H9 (cell line): ENCODE measurements at regions not wholly inside any gene's neighbourhood (a gene's known extent, or its start where the extent isn't known, plus 50 kb on each side); places are given as distances from the start of the nearest gene placed in this dataset.
A peak's percentile ranks its signal among the peaks of the same experiment; 100 is the strongest.

Source experiments
- DNase-seq: peaks from one replicate; pipeline ENCODE4 v3.0.0-alpha.2; 2017
- H2AFZ ChIP-seq: one replicate; pipeline ENCODE4 v1.6.1; 2013; ENCODE audit warnings: mild to moderate bottlenecking, low read length, control low read depth, moderate library complexity
- H2AK5ac ChIP-seq: 2 replicates; pipeline ENCODE4 v1.6.1; 2013; ENCODE audit warnings: low read length, control low read depth, mixed read lengths; ENCODE audit not compliant: insufficient read length
- H2BK120ac ChIP-seq: one replicate; pipeline ENCODE4 v1.6.1; 2013; ENCODE audit warnings: low read depth, mild to moderate bottlenecking, low read length, control low read depth, inconsistent platforms; ENCODE audit not compliant: poor library complexity, severe bottlenecking
- H2BK12ac ChIP-seq: 2 replicates; pipeline ENCODE4 v1.6.1; 2013; ENCODE audit warnings: low read length, control low read depth, mixed read lengths, low read depth; ENCODE audit not compliant: insufficient read length
- H2BK15ac ChIP-seq: 2 replicates; pipeline ENCODE4 v1.6.1; 2013; ENCODE audit warnings: low read depth, low read length, control low read depth
- H2BK20ac ChIP-seq: one replicate; pipeline ENCODE4 v1.6.1; 2013; ENCODE audit warnings: low read depth, mild to moderate bottlenecking, low read length, control low read depth, inconsistent platforms; ENCODE audit not compliant: poor library complexity, severe bottlenecking
- H2BK5ac ChIP-seq: 2 replicates; pipeline ENCODE4 v1.6.1; 2013; ENCODE audit warnings: low read length, control low read depth, mixed read lengths; ENCODE audit not compliant: insufficient read length
- H3K14ac ChIP-seq: 2 replicates; pipeline ENCODE4 v1.6.1; 2013; ENCODE audit warnings: low read length, control low read depth; ENCODE audit not compliant: insufficient read depth
- H3K18ac ChIP-seq: 2 replicates; pipeline ENCODE4 v1.6.1; 2013; ENCODE audit warnings: low read depth, mild to moderate bottlenecking, mixed read lengths, low read length, control low read depth; ENCODE audit not compliant: insufficient read length
- H3K23ac ChIP-seq: 2 replicates; pipeline ENCODE4 v1.6.1; 2013; ENCODE audit warnings: low read length, control low read depth, mixed read lengths, low read depth; ENCODE audit not compliant: insufficient read length
- H3K23me2 ChIP-seq: 2 replicates; pipeline ENCODE4 v1.6.1; 2013; ENCODE audit warnings: low read depth, mild to moderate bottlenecking, mixed read lengths, low read length, control low read depth; ENCODE audit not compliant: insufficient read length, poor library complexity, severe bottlenecking
- H3K27ac ChIP-seq: 2 replicates; pipeline ENCODE4 v1.5.1; 2013; ENCODE audit warnings: low read length, control low read depth, mixed read lengths, low read depth; ENCODE audit not compliant: insufficient read length
- H3K27me3 ChIP-seq: 2 replicates; pipeline ENCODE4 v1.6.1; 2013; ENCODE audit warnings: low read length, control low read depth, inconsistent platforms; ENCODE audit not compliant: insufficient read depth
- H3K4ac ChIP-seq: 2 replicates; pipeline ENCODE4 v1.6.1; 2013; ENCODE audit warnings: low read depth, mild to moderate bottlenecking, control low read depth, inconsistent platforms, low read length, moderate library complexity
- H3K4me1 ChIP-seq: 2 replicates; pipeline ENCODE4 v1.6.1; 2013; ENCODE audit warnings: low read length, control low read depth, inconsistent platforms; ENCODE audit not compliant: insufficient read depth
- H3K4me2 ChIP-seq: 2 replicates; pipeline ENCODE4 v1.6.1; 2013; ENCODE audit warnings: low read length, control low read depth, mixed read lengths; ENCODE audit not compliant: insufficient read length, insufficient read depth
- H3K56ac ChIP-seq: 2 replicates; pipeline ENCODE4 v1.6.1; 2013; ENCODE audit warnings: low read depth, mild to moderate bottlenecking, mixed read lengths, low read length, control low read depth; ENCODE audit not compliant: insufficient read length
- H3K79me1 ChIP-seq: 2 replicates; pipeline ENCODE4 v1.6.1; 2013; ENCODE audit warnings: low read depth, mild to moderate bottlenecking, moderate library complexity, low read length, control low read depth, inconsistent platforms; ENCODE audit not compliant: insufficient read depth, poor library complexity, severe bottlenecking
- H3K79me2 ChIP-seq: 2 replicates; pipeline ENCODE4 v1.6.1; 2013; ENCODE audit warnings: low read length, control low read depth, inconsistent platforms; ENCODE audit not compliant: insufficient read depth
- H3K9ac ChIP-seq: 2 replicates; pipeline ENCODE4 v1.6.1; 2013; ENCODE audit warnings: low read length, control low read depth, mixed read lengths; ENCODE audit not compliant: insufficient read length; ENCODE audit errors: extremely low read depth
- H3K9me3 ChIP-seq: one replicate; pipeline ENCODE4 v1.6.1; 2013; ENCODE audit warnings: low read depth, low read length, inconsistent platforms; ENCODE audit not compliant: control insufficient read depth
- H3T11ph ChIP-seq: one replicate; pipeline ENCODE4 v1.6.1; 2013; ENCODE audit warnings: mild to moderate bottlenecking, low read length, control low read depth, inconsistent platforms
- H4K20me1 ChIP-seq: one replicate; pipeline ENCODE4 v1.6.1; 2013; ENCODE audit not compliant: control insufficient read depth, insufficient read length, insufficient read depth
- H4K5ac ChIP-seq: 2 replicates; pipeline ENCODE4 v1.6.1; 2013; ENCODE audit warnings: low read depth, mild to moderate bottlenecking, mixed read lengths, low read length, control low read depth; ENCODE audit not compliant: insufficient read length
- H4K8ac ChIP-seq: replicated peaks from 2 replicates; pipeline ENCODE4 v1.6.1; 2013; ENCODE audit warnings: low read length, control low read depth, mixed read lengths, low read depth; ENCODE audit not compliant: insufficient read length
- H4K91ac ChIP-seq: 2 replicates; pipeline ENCODE4 v1.6.1; 2013; ENCODE audit warnings: low read depth, mild to moderate bottlenecking, moderate library complexity, mixed read lengths, low read length, control low read depth; ENCODE audit not compliant: insufficient read length
- H3K27ac Mint-ChIP-seq, 3 experiments: 2 replicates in 2 of 3; 3 replicates in 1 of 3; pipeline ENCODE4 v1.8.0; 2020 to 2021; ENCODE audit warnings: mixed read lengths in 3 of 3, mild to moderate bottlenecking in 1 of 3, moderate library complexity in 1 of 3
- H3K27me3 Mint-ChIP-seq: 2 replicates; pipeline ENCODE4 v1.8.0; 2021; ENCODE audit warnings: low read depth, mild to moderate bottlenecking, moderate library complexity, mixed read lengths
- H3K36me3 Mint-ChIP-seq, 3 experiments: 2 replicates in 2 of 3; 3 replicates in 1 of 3; pipeline ENCODE4 v1.8.0; 2020 to 2021; ENCODE audit warnings: low read depth in 3 of 3, mixed read lengths in 3 of 3; ENCODE audit not compliant: insufficient read depth in 1 of 3
- H3K4me1 Mint-ChIP-seq, 2 experiments: 2 replicates each; pipeline ENCODE4 v1.8.0; 2020; ENCODE audit warnings: mixed read lengths in 2 of 2
- H3K4me3 Mint-ChIP-seq, 2 experiments: 2 replicates in 1 of 2; 3 replicates in 1 of 2; pipeline ENCODE4 v1.8.0; 2020 to 2021; ENCODE audit warnings: mild to moderate bottlenecking in 2 of 2, mixed read lengths in 2 of 2, moderate library complexity in 1 of 2
- H3K9me3 Mint-ChIP-seq, 2 experiments: 2 replicates in 1 of 2; 3 replicates in 1 of 2; pipeline ENCODE4 v1.8.0; 2020; ENCODE audit warnings: mild to moderate bottlenecking in 2 of 2, mixed read lengths in 2 of 2, moderate library complexity in 1 of 2
- WGBS: extraction: QIAGEN DNeasy Blood & Tissue Kit; methylation state at CpG from one replicate; pipeline ENCODE4 v1.1.7; 2013; ENCODE audit warnings: missing lambda C conversion rate, low lambda C conversion rate, mixed read lengths; ENCODE audit not compliant: insufficient read length; ENCODE audit errors: extremely low coverage; 5-methylcytosine and 5-hydroxymethylcytosine counted together
- TF ChIP-seq, protein P1 (sequence below): fragments of 200-600 bp; sonication (generic); conservative IDR thresholded peaks from 3 replicates; pipeline ENCODE4 v1.8.0; 2021; ENCODE audit warnings: antibody characterized with exemption, mild to moderate bottlenecking

DNA sequence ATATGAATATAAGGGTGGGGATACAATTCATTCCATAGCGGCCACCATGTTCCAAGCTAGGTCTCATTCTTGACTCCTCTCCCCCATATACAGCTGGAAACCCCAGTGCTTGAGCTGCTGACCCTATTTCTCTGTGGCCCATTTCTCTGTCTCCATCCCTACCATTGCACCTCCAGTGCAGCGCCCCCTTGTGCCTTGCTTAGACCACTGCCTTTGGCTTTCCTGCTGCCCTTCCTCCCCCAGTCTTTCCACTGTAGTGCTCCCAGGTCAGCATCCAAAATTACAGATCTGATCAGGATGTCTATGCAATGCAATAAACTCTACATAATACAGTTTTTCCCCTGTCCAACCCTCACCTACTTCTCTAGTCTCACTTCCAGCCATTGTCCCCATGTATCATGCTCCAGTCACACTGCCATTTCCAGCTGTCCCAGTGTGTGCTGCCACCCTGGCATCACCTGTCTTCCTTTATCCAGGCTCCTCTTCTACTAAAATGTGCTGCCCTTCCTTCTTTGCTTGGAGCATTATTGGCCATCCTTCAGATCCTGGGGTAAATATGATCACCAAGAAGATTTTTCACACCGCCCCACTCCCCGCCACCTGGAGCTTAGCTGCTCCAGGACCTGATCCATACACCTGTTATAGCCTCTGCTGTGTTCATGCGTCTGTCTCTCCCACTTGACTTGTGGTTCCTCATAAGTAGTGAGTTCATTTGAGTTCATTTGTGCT, 199.4 kb upstream of the IPO5 start:
- no peak overlapping the region for H2BK15ac ChIP-seq

More for the DNA sequence above, 199.4 kb upstream of the IPO5 start:
- no CpG with 5 or more reads among the region's 5 CpGs for WGBS
- no peak overlapping the region for H3K27ac ChIP-seq
- H2BK20ac ChIP-seq: no peak overlapping the region
- H3K23ac ChIP-seq: no peak overlapping the region
- H3K9ac ChIP-seq: no peak overlapping the region
- no peaks in the 10 kb centered on the region for H3K9me3 ChIP-seq
- peaks cover 2% of the 10 kb centered on the region; the same call in 1 of the 2 replicates for H3K27me3 Mint-ChIP-seq
- H3K4me1 Mint-ChIP-seq: peaks cover 6 to 7% of the 10 kb centered on the region in 2 experiments; a peak in 3 of 4 replicates
- no peak overlapping the region for H2BK5ac ChIP-seq
- H2AK5ac ChIP-seq: no peak overlapping the region
- H3K14ac ChIP-seq: no peak overlapping the region
- H3K4me2 ChIP-seq: no peak overlapping the region
- no peak overlapping the region for H2BK12ac ChIP-seq
- no peak overlapping the region for H3K4me3 Mint-ChIP-seq
- no peaks in the 10 kb centered on the region for H4K20me1 ChIP-seq
- H2BK120ac ChIP-seq: no peak overlapping the region
- H3K27ac Mint-ChIP-seq: no peak overlapping the region
- no peak overlapping the region for H3K18ac ChIP-seq
- no peaks in the 10 kb centered on the region for H3K79me2 ChIP-seq
- no peak overlapping the region for H2AFZ ChIP-seq
- no peaks in the 10 kb centered on the region for H3K23me2 ChIP-seq
- no peak overlapping the region for H3K4ac ChIP-seq
- peaks cover 0 to 9% (median 2%) of the 10 kb centered on the region in 3 experiments; a peak in 4 of 7 replicates for H3K36me3 Mint-ChIP-seq
- TF ChIP-seq, protein P1, sequence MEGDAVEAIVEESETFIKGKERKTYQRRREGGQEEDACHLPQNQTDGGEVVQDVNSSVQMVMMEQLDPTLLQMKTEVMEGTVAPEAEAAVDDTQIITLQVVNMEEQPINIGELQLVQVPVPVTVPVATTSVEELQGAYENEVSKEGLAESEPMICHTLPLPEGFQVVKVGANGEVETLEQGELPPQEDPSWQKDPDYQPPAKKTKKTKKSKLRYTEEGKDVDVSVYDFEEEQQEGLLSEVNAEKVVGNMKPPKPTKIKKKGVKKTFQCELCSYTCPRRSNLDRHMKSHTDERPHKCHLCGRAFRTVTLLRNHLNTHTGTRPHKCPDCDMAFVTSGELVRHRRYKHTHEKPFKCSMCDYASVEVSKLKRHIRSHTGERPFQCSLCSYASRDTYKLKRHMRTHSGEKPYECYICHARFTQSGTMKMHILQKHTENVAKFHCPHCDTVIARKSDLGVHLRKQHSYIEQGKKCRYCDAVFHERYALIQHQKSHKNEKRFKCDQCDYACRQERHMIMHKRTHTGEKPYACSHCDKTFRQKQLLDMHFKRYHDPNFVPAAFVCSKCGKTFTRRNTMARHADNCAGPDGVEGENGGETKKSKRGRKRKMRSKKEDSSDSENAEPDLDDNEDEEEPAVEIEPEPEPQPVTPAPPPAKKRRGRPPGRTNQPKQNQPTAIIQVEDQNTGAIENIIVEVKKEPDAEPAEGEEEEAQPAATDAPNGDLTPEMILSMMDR: peak; percentile 73
- H3K9me3 Mint-ChIP-seq: peaks cover 5% of the 10 kb centered on the region in 2 experiments; a peak in 3 of 5 replicates
- no peak overlapping the region for H4K8ac ChIP-seq
- H4K5ac ChIP-seq: no peak overlapping the region
- no peak overlapping the region for H3K56ac ChIP-seq
- no peak overlapping the region for H3T11ph ChIP-seq
- DNase-seq: peak; percentile 53
- H4K91ac ChIP-seq: no peak overlapping the region
- no peaks in the 10 kb centered on the region for H3K79me1 ChIP-seq
- no peaks in the 10 kb centered on the region for H3K27me3 ChIP-seq
- H3K4me1 ChIP-seq: no peaks in the 10 kb centered on the region
